Body of pancreas (tissue), 4 donors: ENCODE measurements at regions not wholly inside any gene's neighbourhood (a gene's known extent, or its start where the extent isn't known, plus 50 kb on each side); places are given as distances from the start of the nearest gene placed in this dataset.

Experiments used
- POLR2A ChIP-seq, 3 donors: fragments of 450-650 bp; IDR thresholded peaks; one replicate each; pipeline ENCODE4 v1.6.1; 2016; ENCODE audit warnings: antibody characterized with exemption in 3 of 3, mild to moderate bottlenecking in 2 of 3
- TF ChIP-seq, protein P1 (sequence below), 7 experiments: fragments of 450-650 bp in 4 of 7; fragments of 200-600 bp in 3 of 7; sonication (generic) in 3 of 7; IDR thresholded peaks; one replicate each; pipeline ENCODE4 v1.5.1; 2016 to 2019; ENCODE audit warnings: antibody characterized with exemption in 7 of 7

DNA sequence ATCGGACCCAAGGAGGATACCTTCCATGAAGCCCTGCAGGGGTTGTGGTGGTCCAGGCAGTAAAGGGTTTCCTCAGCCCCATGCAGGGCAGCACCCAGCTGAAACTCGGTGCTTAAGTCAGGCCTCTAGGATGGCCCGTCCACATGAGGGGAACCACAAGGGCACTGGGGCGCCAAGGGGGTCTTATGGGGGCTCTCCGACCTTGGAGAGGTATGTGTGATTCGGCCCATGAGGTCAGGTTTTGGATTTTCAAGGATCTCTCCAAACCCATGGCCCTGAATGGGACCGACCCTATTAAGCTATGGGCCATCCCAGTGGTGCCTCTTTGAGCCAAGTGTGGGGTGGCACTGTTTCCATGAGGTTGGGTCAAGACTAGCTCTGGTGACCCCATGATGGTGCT lies 233.3 kb downstream of the SNRPN start:
- TF ChIP-seq, protein P1, sequence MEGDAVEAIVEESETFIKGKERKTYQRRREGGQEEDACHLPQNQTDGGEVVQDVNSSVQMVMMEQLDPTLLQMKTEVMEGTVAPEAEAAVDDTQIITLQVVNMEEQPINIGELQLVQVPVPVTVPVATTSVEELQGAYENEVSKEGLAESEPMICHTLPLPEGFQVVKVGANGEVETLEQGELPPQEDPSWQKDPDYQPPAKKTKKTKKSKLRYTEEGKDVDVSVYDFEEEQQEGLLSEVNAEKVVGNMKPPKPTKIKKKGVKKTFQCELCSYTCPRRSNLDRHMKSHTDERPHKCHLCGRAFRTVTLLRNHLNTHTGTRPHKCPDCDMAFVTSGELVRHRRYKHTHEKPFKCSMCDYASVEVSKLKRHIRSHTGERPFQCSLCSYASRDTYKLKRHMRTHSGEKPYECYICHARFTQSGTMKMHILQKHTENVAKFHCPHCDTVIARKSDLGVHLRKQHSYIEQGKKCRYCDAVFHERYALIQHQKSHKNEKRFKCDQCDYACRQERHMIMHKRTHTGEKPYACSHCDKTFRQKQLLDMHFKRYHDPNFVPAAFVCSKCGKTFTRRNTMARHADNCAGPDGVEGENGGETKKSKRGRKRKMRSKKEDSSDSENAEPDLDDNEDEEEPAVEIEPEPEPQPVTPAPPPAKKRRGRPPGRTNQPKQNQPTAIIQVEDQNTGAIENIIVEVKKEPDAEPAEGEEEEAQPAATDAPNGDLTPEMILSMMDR (IDR thresholded peaks at IDR 0.05), result no peak
- TF ChIP-seq POLR2A (IDR thresholded peaks at IDR 0.05), result no peak
